ENCODE measurements at regions not wholly inside any gene's neighbourhood (a gene's known extent, or its start where the extent isn't known, plus 50 kb on each side); places are given as distances from the start of the nearest gene placed in this dataset.

DNA sequence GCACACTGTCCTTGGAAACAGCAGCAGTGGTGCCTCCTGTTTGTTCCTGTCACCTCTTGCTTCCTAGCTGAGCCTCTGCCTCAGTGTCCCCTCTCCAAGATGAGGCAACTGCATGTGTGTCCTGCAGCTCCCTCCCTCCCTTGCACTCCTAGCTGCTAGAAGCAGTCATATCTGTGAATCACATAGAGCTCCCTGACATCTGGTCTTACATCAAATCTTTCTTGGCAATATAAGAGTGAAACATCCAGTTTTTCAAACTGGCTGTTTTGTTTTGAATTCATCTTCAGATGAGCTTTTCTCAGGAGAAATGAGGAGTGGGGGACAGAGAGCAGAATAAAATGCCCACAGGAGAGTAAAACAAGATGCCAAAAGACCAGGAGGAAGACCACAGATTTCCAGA lies 103.7 kb downstream of the VCPKMT start:
- Histone ChIP-seq H2AFZ (ENCODE audit: low read length) (no peak overlapping the region), H3K79me1 (ENCODE audit: low read depth, low read length) (no peaks in the 10 kb centered on the region), H3K4me1 (replicated peaks in 1 of 4; ENCODE audit: control insufficient read depth in 3 of 4, insufficient read depth in 4 of 4, low read length in 3 of 4) (no peaks in the 10 kb centered on the region), H3K14ac (ENCODE audit: insufficient read length) (no peak overlapping the region), H2BK5ac (ENCODE audit: low read depth, low read length) (no peak overlapping the region), H3K36me3 (ENCODE audit: control insufficient read depth in 2 of 4, insufficient read depth in 4 of 4, low read length in 3 of 4) (no peaks in the 10 kb centered on the region), H2BK120ac (replicated peaks; ENCODE audit: low read depth, low read length) (no peak overlapping the region), H3K56ac (replicated peaks; ENCODE audit: insufficient read length, low read depth, low read length) (no peak overlapping the region), H4K8ac (ENCODE audit: extremely low read depth, insufficient read depth, low read length) (no peak overlapping the region), H3K9me3 (ENCODE audit: insufficient read depth in 2 of 2, low read depth in 1 of 2, low read length in 1 of 2) (no peaks in the 10 kb centered on the region), H2BK20ac (ENCODE audit: low read length) (no peak overlapping the region), H2BK15ac (ENCODE audit: low read length) (no peak overlapping the region), H3K23me2 (ENCODE audit: low read depth, low read length) (no peaks in the 10 kb centered on the region; the same call in 1 of the 2 replicates), H4K20me1 (replicated peaks in 1 of 2; ENCODE audit: control insufficient read depth in 1 of 2, insufficient read depth in 2 of 2, low read length in 2 of 2) (no peaks in the 10 kb centered on the region), H3K4me3 (ENCODE audit: extremely low read depth in 1 of 4, insufficient read depth in 2 of 4, low read depth in 3 of 4, low read length in 4 of 4) (no peak overlapping the region), H3K9ac (replicated peaks in 1 of 4; ENCODE audit: extremely low read depth in 1 of 4, low read depth in 3 of 4, low read length in 3 of 4) (no peak overlapping the region), H3K27ac (ENCODE audit: low read depth, low read length) (no peak overlapping the region), H2AK5ac (ENCODE audit: low read depth, low read length) (no peak overlapping the region), H3K18ac (ENCODE audit: extremely low read depth, low read length) (no peak overlapping the region), H3K4ac (replicated peaks; ENCODE audit: insufficient read length, low read depth, low read length) (no peak overlapping the region), H3K79me2 (ENCODE audit: control insufficient read depth in 1 of 2, insufficient read depth in 2 of 2, low read length in 2 of 2) (no peaks in the 10 kb centered on the region), H3K23ac (ENCODE audit: insufficient read length) (no peak overlapping the region), H2BK12ac (ENCODE audit: low read depth, low read length) (0 out of 2 replicates have a peak overlapping the region, but pooled peaks have one; percentile 55), H4K5ac (ENCODE audit: insufficient read length, low read depth, low read length) (no peak overlapping the region), H3K27me3 (replicated peaks in 1 of 4; ENCODE audit: control insufficient read depth in 3 of 4, extremely low read depth in 1 of 4, insufficient read depth in 3 of 4, low read length in 3 of 4) (no peaks in the 10 kb centered on the region), H4K91ac (replicated peaks; ENCODE audit: insufficient read length, low read length) (no peak overlapping the region), H3K4me2 (ENCODE audit: insufficient read depth in 1 of 2, low read depth in 2 of 2, low read length in 2 of 2) (no peak overlapping the region)
- CTCF ChIA-PET (ENCODE audit: partially characterized antibody), result interaction anchor here (1.1 kb wide), 1 partner anchor 43 kb away, joined by 6 read pairs; no protein-coding TSS in a partner anchor
- POLR2A ChIA-PET (ENCODE audit: partially characterized antibody), result interaction anchor here (1.5 kb wide), 1 partner anchor 150 kb away, joined by 4 read pairs; no protein-coding TSS in a partner anchor
- no peak for DNase-seq (ENCODE audit: low read depth in 1 of 2, low spot score in 2 of 2)
- TF ChIP-seq CBX8 (IDR thresholded peaks at IDR 0.05; ENCODE audit: borderline replicate concordance, low read depth, low read length) (no peak), KDM5A (IDR thresholded peaks at IDR 0.05; ENCODE audit: low read length) (no peak), TBP (IDR thresholded peaks at IDR 0.05; ENCODE audit: low read depth, low read length) (no peak), CEBPB (IDR thresholded peaks at IDR 0.05; ENCODE audit: low read depth, low read length) (no peak), EP300 (IDR thresholded peaks at IDR 0.05; ENCODE audit: borderline replicate concordance in 1 of 2, low read depth in 2 of 2, low read length in 2 of 2) (no peak)
- FAIRE-seq, result no peak

All from H1 (cell line).